GM18858 (cell line): ENCODE measurements at regions not wholly inside any gene's neighbourhood (a gene's known extent, or its start where the extent isn't known, plus 50 kb on each side); places are given as distances from the start of the nearest gene placed in this dataset.

Experiments used
- ATAC-seq: cut with Tn5 transposase; IDR thresholded peaks from one replicate; pipeline ENCODE4 v1.9.1; 2021; ENCODE audit not compliant: unreplicated experiment

DNA sequence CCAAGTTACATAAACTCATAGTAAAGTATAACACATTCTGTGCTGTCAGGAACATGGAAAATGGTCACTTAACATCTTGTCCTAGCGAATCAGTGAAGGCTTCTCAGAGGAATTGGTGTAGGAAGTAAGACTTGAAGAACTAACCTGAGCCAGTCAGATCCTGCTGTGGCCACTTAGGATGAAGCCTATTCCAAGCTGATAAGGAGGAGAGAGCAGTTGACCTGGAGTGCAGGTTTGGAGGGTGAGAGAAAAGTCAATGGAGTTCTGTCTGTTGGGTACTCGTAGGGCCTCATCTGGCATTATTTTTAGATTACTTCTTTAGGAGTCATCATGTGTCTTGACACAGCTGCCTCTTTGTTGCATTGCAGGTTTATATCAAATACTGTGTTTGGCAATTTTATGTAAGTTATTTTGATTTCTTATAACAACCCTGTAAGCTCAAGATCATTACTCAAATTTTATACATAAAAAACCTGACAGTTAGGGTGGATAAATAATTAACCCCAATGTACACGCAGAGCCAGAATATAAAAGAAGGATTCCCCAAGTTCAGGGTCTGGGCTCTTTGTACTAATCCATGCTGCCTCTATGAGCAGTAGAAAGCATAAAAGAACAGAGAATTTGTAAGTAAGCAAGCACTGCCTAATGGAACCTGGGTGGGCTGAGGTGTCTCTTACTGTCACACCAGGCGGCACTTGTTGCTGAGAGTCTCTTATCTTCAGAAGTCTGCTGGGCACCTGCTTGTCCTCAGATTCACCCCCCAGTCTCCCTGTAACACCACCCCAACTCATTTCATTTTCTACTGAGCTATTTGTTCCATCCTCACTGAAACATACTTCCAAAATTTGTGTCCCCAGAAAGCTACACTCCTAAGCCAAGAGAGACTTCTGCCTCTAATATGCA is 252.1 kb upstream of the NT5C1B start:
- ATAC-seq: no peak

DNA sequence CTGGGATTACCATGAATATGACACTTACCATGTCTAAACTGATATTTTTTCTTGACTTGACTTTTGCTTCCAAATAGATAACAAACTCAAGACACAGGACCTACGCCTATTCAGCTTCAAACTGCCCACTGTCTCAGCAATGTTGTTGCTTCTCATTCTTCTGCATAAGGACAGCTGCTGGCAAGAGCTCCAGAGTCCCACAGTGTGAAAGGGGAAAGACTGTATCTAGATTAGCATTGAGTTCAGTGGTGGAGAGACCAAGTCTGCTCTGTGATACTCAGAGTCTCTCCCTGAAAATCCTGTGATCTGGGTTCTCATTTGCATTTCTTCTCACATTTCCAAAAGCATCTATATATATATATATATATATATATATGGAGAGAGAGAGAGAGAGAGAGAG is 247.9 kb upstream of the NT5C1B start:
- ATAC-seq: no peak

GRCh38 chr2:18836436-18836835 is 247.1 kb upstream of the NT5C1B start:
- no peak for ATAC-seq

GRCh38 chr2:18835787-18836186 is 246.4 kb upstream of the NT5C1B start:
- ATAC-seq: no peak

DNA sequence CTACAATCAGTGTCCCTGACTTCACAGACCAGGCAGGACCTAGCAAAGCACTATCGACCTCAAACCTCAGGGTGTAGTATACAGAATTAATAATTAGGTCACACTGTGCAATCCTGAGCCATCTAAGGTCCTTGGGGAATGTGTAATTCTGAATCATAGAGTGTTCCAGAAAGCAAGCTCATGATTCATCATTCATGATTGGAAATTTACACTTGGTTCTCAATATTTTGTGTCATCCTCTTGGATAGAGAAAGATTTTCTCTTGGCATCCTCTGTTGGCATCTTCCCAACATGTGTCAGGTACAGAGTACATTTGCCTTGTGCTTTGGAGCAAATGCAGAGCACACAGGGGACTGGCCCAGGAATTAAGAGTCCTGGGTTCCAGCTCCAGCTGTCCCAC is 245.0 kb upstream of the NT5C1B start:
- no peak for ATAC-seq

DNA sequence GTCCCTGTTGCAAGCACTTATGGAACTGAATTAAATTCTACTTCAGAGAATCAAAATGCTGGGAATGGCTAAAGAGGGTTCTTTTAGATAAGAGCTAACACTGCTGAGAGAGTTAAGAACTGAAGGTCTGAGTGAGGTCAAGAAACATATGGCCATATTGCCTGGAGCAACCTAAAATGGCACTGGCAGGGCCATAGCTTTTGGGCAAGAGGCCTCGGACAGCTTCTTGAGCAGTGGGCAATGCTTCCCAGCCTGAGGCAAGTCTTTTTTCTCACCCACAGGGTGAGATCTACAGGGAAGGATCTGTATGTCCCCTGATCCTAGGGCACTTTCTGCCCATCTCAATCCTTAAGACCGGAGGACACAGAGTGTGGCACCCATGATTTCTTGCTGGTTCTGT is 244.6 kb upstream of the NT5C1B start:
- no peak for ATAC-seq

DNA sequence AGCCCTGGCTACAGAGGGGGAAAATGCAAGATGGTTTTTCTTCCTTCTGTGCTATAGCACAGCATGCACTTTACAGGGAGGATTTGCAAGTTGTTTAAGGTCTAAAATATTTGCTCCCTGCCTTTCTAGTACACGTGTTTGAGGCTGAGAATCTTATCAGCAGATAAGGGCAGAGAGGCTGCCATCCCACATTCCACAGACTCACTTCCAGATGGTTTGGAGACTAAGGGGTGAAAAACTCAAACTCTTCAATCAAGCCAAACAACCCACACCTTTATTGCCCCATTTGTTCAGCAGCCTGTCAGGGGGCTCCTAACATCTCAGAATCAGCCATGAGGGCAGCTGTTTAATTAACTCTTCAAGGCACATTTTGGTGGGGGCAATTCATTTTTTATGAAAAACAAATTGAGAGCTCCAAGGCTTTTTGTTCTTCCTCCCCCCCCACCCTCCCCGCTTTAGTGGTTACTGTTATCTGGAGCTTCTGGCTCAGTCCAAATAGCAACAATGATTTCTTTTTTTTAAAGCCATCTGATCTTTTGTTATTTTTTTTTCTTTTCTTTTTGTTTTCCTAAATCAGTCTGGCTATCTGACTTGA is 242.6 kb upstream of the NT5C1B start:
- no peak for ATAC-seq

DNA sequence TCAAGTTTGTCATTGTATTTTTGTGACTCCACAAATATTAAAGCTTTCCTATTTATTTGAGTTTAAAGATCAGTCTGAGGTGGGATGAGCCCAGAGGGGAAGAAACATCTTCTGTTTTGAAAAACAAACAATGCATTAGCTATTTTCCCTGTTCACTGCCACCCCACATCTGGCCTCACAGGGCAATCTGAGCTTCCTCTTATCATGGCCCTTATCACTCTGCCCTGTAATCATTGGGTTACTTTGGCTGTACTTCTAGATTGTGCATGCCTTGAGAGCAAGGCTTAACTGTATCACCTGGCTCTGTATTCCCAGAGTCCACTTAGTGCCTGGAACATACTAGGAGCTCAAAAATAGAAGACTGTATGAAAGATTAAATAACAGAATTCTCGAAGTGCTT is 241.6 kb upstream of the NT5C1B start:
- ATAC-seq: no peak

DNA sequence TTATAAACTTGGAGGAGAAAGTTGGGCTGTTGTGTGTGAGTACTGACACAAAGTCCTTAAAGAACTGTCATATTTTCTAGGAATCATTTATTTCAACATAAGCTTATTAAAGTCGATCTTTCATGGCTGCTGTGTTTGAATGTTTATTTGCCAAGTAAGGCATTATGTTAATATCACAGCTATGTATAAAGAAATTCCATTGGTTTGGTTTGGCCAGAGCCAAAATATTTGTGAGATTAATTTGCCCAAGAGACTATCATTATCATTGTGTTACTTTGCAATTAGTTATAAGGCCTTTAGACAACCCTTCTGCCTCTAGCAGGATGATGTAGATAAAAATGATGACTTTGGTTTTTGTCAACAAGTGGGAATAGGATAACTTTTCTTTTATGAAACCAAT is 240.6 kb upstream of the NT5C1B start:
- no peak for ATAC-seq

DNA sequence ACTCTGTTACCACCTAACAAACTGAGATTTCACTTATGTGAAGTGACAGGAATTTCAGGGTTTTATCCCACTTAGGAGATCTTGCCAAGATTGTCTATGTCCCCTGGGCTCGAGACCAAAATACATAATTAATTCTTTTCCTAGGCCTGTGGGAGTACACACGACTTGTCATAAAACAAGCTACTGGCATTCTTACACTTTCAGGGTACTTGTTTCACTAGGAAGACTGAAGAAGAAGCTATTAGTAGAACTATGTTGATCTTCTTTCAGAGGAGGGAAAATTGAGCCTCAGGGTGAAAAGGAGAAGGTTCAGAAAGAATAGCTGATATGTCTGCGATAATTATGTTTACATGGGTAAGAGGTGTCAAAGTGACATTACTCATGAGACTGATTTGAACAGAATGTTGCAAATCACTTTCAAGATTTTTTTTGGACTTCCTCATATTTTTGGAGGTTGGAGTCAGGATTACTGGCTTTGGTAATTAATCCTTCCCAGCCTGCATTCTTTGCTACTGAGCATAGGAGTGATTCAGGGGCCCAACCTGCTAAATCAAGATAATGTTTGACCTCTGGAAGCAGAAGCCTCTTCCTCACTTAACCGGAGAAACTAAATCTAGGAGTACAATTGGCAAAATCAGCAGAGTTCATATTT is 240.0 kb upstream of the NT5C1B start:
- no peak for ATAC-seq

DNA sequence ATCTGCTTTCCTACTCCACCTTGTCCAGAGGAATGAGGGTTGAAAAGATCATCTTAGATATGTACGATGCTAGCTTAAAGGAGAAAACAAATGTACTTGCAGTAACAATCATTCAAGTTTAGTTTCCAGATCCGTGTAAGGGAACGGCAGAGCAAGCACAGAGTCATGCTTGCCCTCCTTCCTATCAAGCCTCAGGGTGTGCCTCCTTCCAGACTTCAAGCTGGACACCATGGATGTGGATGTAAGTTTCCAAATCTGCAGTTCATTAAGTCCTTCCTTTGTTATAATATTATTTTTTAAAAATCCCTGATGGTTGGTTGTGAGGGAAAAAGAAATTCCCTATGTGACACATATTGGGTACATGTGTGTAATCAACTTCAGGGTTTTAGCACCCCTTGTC is 238.9 kb upstream of the NT5C1B start:
- no peak for ATAC-seq

DNA sequence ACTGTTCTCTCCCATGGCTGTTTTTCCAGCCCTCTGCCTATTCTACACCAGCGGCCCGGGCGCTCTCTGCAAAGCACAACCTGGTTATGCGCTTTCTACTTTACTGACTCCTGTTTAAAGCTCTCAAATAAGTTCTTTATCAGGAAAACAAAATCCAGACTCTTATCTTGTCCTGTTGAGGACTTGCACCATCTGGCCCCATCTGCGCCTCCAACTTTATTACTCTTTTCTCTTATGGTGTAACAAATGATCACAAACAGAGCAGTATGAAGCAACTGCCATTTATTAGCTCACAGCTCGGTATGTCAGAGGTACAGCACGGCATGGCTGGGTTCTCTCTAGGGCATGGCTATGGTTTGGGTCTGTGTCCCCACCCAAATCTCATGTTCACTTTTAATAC is 236.5 kb upstream of the NT5C1B start:
- ATAC-seq: no peak

GRCh38 chr2:18824915-18825314 is 235.5 kb upstream of the NT5C1B start:
- ATAC-seq: no peak

GRCh38 chr2:18824325-18824790 is 235.0 kb upstream of the NT5C1B start:
- no peak for ATAC-seq

- ATAC-seq: no peak
Observed at GRCh38 chr2:18821431-18821830, 232.1 kb upstream of the NT5C1B start.

- ATAC-seq: no peak
Observed at GRCh38 chr2:18820966-18821365, 231.6 kb upstream of the NT5C1B start.

- ATAC-seq: no peak
Observed at GRCh38 chr2:18819566-18819965, 230.2 kb upstream of the NT5C1B start.

- no peak for ATAC-seq
Observed at GRCh38 chr2:18814387-18814786, 225.0 kb upstream of the NT5C1B start.

GRCh38 chr2:18804536-18804935 is 215.2 kb upstream of the NT5C1B start:
- no peak for ATAC-seq

DNA sequence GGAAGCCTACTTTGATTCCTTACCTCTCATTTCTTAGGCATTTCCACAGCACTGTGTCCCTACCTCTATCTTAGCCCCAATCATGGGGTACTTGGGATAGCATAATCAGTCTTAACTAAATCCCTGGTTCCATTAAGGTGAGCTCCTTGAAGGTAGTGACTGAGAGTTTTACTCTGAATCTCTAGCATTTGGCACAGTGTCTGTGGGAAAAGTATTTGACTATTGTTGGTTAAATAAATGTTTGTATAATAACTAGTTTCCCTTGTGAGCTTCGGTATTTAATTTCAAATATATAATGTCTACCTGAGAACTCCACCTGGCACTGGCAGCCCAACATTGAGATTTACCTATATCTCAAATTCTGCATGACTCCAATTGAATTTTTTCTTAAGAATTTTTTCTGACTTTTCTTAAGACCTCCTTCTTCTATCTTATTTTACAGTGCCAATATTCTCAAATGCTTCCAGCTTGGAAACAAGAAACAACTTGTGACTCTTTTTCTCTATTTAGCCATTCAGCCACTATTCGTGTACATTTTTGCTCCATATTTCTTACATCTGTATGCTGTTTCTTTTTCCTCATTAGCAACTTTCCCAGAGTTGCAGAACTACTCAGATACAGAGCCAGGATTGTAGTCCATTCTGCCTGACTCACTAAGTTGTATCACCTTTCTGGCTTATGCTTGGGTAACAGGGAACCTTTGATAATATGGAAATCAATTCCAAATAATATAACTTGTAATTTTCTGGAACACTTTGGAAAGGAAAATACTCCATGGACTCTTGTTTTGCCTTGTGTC is 214.0 kb upstream of the NT5C1B start:
- ATAC-seq: no peak
